SK-N-MC (cell line): ENCODE measurements at regions not wholly inside any gene's neighbourhood (a gene's known extent, or its start where the extent isn't known, plus 50 kb on each side); places are given as distances from the start of the nearest gene placed in this dataset.

Experiments used
- DNase-seq: peaks from one replicate; pipeline ENCODE4 v3.0.0-alpha.2; 2011; ENCODE audit warnings: low read depth, low spot score
- H3K27ac ChIP-seq: fragments of 200-600 bp; sonication (generic); 2 replicates; pipeline ENCODE4 v1.5.1; 2016; ENCODE audit warnings: mixed run types
- H3K36me3 ChIP-seq: fragments of 200-600 bp; sonication (generic); 2 replicates; pipeline ENCODE4 v1.6.1; 2017; ENCODE audit warnings: antibody characterized with exemption, low read length, mixed read lengths; ENCODE audit not compliant: insufficient read depth
- H3K4me3 ChIP-seq: fragments of 200-600 bp; sonication (generic); 2 replicates; pipeline ENCODE4 v1.5.1; 2016
- H3K9ac ChIP-seq: fragments of 200-600 bp; sonication (generic); 2 replicates; pipeline ENCODE4 v1.8.0; 2017; ENCODE audit warnings: mixed run types, mixed read lengths; ENCODE audit not compliant: insufficient read length
- H3K9me3 ChIP-seq: fragments of 200-600 bp; sonication (generic); 2 replicates; pipeline ENCODE4 v1.6.1; 2017; ENCODE audit warnings: low read depth, mild to moderate bottlenecking, antibody characterized with exemption, low read length, moderate library complexity, mixed read lengths
- EZH2 ChIP-seq: fragments of 200-600 bp; sonication (generic); IDR thresholded peaks from one replicate; pipeline ENCODE4 v1.6.1; 2017; ENCODE audit warnings: antibody characterized with exemption
- FOXP2 ChIP-seq: optimal IDR thresholded peaks from 2 replicates; pipeline ENCODE3; 2011; ENCODE audit warnings: mild to moderate bottlenecking, moderate library complexity; ENCODE audit not compliant: insufficient read depth; ENCODE audit errors: extremely low read length, control extremely low read depth
- POLR2AphosphoS5 ChIP-seq: IDR thresholded peaks from 2 replicates; pipeline ENCODE4 v1.6.1; 2012; ENCODE audit warnings: mild to moderate bottlenecking, low read depth, low read length, borderline replicate concordance

GRCh38 chr15:88388686-88389085 is 78.5 kb downstream of the MRPL46 start:
- H3K9ac ChIP-seq, result no peak overlapping the region
- no peak overlapping the region for H3K27ac ChIP-seq
- no peaks in the 10 kb centered on the region for H3K36me3 ChIP-seq
- DNase-seq, result no peak
- TF ChIP-seq FOXP2 (no peak), EZH2 (no peak), POLR2AphosphoS5 (no peak)
- H3K4me3 ChIP-seq, result no peak overlapping the region
- H3K9me3 ChIP-seq, result no peaks in the 10 kb centered on the region

- DNase-seq, result no peak
- Histone ChIP-seq H3K9me3 (no peaks in the 10 kb centered on the region), H3K4me3 (no peak overlapping the region), H3K36me3 (no peaks in the 10 kb centered on the region), H3K27ac (no peak overlapping the region), H3K9ac (no peak overlapping the region)
- TF ChIP-seq FOXP2 (no peak), EZH2 (no peak), POLR2AphosphoS5 (no peak)
Measured at GRCh38 chr15:88385078-88385700, 82.0 kb downstream of the MRPL46 start.

GRCh38 chr15:88383354-88383753 is 83.8 kb downstream of the MRPL46 start:
- no peaks in the 10 kb centered on the region for H3K9me3 ChIP-seq
- no peak overlapping the region for H3K27ac ChIP-seq
- TF ChIP-seq FOXP2, result no peak
- TF ChIP-seq POLR2AphosphoS5, result no peak
- no peak for TF ChIP-seq EZH2
- H3K36me3 ChIP-seq, result no peaks in the 10 kb centered on the region
- DNase-seq, result no peak
- no peak overlapping the region for H3K4me3 ChIP-seq
- no peak overlapping the region for H3K9ac ChIP-seq

GRCh38 chr15:88382482-88382983 is 84.7 kb downstream of the MRPL46 start:
- DNase-seq, result no peak
- no peak overlapping the region for H3K4me3 ChIP-seq
- TF ChIP-seq FOXP2 (no peak), EZH2 (no peak), POLR2AphosphoS5 (no peak)
- H3K27ac ChIP-seq, result no peak overlapping the region
- H3K36me3 ChIP-seq, result no peaks in the 10 kb centered on the region
- H3K9ac ChIP-seq, result no peak overlapping the region
- H3K9me3 ChIP-seq, result no peaks in the 10 kb centered on the region

GRCh38 chr15:88378188-88378637 is 89.0 kb downstream of the MRPL46 start:
- TF ChIP-seq POLR2AphosphoS5 (no peak), EZH2 (no peak), FOXP2 (no peak)
- Histone ChIP-seq H3K36me3 (no peaks in the 10 kb centered on the region), H3K4me3 (no peak overlapping the region), H3K9me3 (no peaks in the 10 kb centered on the region), H3K9ac (no peak overlapping the region), H3K27ac (no peak overlapping the region)
- no peak for DNase-seq

- TF ChIP-seq EZH2, result no peak
- TF ChIP-seq POLR2AphosphoS5, result no peak
- Histone ChIP-seq H3K9ac (no peak overlapping the region), H3K9me3 (no peaks in the 10 kb centered on the region), H3K27ac (no peak overlapping the region), H3K4me3 (no peak overlapping the region), H3K36me3 (no peaks in the 10 kb centered on the region)
- DNase-seq, result no peak
Measured at GRCh38 chr15:88377509-88377908, 89.7 kb downstream of the MRPL46 start.

GRCh38 chr15:88376574-88377174 is 90.5 kb downstream of the MRPL46 start:
- TF ChIP-seq EZH2, result no peak
- no peak for TF ChIP-seq POLR2AphosphoS5
- no peak for TF ChIP-seq FOXP2
- Histone ChIP-seq H3K4me3 (no peak overlapping the region), H3K9me3 (no peaks in the 10 kb centered on the region), H3K36me3 (no peaks in the 10 kb centered on the region), H3K27ac (no peak overlapping the region), H3K9ac (no peak overlapping the region)
- DNase-seq, result no peak

- H3K9ac ChIP-seq, result no peak overlapping the region
- no peak for DNase-seq
- H3K36me3 ChIP-seq, result no peaks in the 10 kb centered on the region
- TF ChIP-seq EZH2, result no peak
- no peak for TF ChIP-seq FOXP2
- TF ChIP-seq POLR2AphosphoS5, result no peak
- no peak overlapping the region for H3K4me3 ChIP-seq
- no peak overlapping the region for H3K27ac ChIP-seq
- no peaks in the 10 kb centered on the region for H3K9me3 ChIP-seq
Measured at GRCh38 chr15:88375234-88375927, 91.8 kb downstream of the MRPL46 start.

- Histone ChIP-seq H3K4me3 (no peak overlapping the region), H3K9ac (no peak overlapping the region), H3K36me3 (no peaks in the 10 kb centered on the region), H3K27ac (no peak overlapping the region), H3K9me3 (no peaks in the 10 kb centered on the region)
- TF ChIP-seq FOXP2 (no peak), EZH2 (no peak), POLR2AphosphoS5 (no peak)
- DNase-seq, result no peak
Measured at GRCh38 chr15:88365124-88365523, 102.1 kb downstream of the MRPL46 start.
